ENCODE measurements at regions not wholly inside any gene's neighbourhood (a gene's known extent, or its start where the extent isn't known, plus 50 kb on each side); places are given as distances from the start of the nearest gene placed in this dataset.

DNA sequence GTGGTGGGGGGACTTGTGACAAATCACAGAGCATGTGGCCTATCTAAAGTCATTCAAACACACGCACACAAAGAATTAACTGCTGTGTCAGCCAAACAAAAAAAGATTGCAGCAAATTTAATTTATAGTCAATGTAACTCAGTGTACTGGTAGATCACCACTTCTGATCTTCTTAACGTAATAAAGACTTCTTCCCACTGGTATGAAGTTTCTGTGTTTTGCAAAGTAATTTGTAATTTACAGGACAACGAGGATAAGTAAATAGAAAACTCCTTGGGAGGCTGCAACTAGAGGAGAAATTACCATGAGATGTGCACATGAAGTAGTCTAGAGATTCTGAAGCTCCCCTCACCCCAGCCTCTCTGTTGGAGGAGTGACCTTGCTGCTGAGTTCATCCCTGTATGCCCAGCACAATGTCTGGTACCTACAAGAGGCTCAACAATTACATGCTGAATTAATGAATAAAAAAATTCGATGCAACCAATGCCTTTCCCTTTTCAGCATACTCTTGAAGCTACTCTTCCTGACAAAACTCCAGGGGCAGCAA, 207.3 kb downstream of the ARRDC4 start:
- TF ChIP-seq, protein P1, sequence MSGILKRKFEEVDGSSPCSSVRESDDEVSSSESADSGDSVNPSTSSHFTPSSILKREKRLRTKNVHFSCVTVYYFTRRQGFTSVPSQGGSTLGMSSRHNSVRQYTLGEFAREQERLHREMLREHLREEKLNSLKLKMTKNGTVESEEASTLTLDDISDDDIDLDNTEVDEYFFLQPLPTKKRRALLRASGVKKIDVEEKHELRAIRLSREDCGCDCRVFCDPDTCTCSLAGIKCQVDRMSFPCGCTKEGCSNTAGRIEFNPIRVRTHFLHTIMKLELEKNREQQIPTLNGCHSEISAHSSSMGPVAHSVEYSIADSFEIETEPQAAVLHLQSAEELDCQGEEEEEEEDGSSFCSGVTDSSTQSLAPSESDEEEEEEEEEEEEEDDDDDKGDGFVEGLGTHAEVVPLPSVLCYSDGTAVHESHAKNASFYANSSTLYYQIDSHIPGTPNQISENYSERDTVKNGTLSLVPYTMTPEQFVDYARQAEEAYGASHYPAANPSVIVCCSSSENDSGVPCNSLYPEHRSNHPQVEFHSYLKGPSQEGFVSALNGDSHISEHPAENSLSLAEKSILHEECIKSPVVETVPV (CRISPR knock-in tag; IDR thresholded peaks at IDR 0.05) = no peak
- TF ChIP-seq ZFP3 (CRISPR knock-in tag; IDR thresholded peaks at IDR 0.05) (no peak), RARB (CRISPR knock-in tag; IDR thresholded peaks at IDR 0.05) (no peak), ZFP30 (CRISPR knock-in tag; IDR thresholded peaks at IDR 0.05) (no peak)
